HepG2 (cell line): ENCODE measurements at regions not wholly inside any gene's neighbourhood (a gene's known extent, or its start where the extent isn't known, plus 50 kb on each side); places are given as distances from the start of the nearest gene placed in this dataset.
A peak's percentile ranks its signal among the peaks of the same experiment; 100 is the strongest.

Source experiments
- CENPT ChIP-seq: sonication (generic); formaldehyde crosslinking; IDR thresholded peaks from 2 replicates; pipeline ENCODE4 v1.8.0; 2022; ENCODE audit warnings: low read depth, mild to moderate bottlenecking, moderate library complexity, missing genetic modification reagents
- CHD2 ChIP-seq: IDR thresholded peaks from 2 replicates; pipeline ENCODE4 v1.6.1; 2011; ENCODE audit warnings: low read depth, low read length, improper control_type of control experiment
- HNF4A ChIP-seq: sonication (generic); formaldehyde crosslinking; IDR thresholded peaks from 2 replicates; pipeline ENCODE4 v1.4.0; 2020; ENCODE audit warnings: missing genetic modification reagents
- JUN ChIP-seq: sonication (generic); formaldehyde crosslinking; IDR thresholded peaks from 2 replicates; pipeline ENCODE4 v1.4.0; 2020; ENCODE audit warnings: mild to moderate bottlenecking, missing genetic modification reagents
- ZFP36L2 ChIP-seq: sonication (generic); formaldehyde crosslinking; IDR thresholded peaks from 2 replicates; pipeline ENCODE4 v1.4.0; 2020; ENCODE audit warnings: missing genetic modification reagents
- ZNF746 ChIP-seq: sonication (generic); formaldehyde crosslinking; IDR thresholded peaks from 2 replicates; pipeline ENCODE4 v1.8.0; 2022; ENCODE audit warnings: mild to moderate bottlenecking, missing genetic modification reagents
- ZNF75D ChIP-seq: sonication (generic); formaldehyde crosslinking; IDR thresholded peaks from 2 replicates; pipeline ENCODE4 v1.8.1; 2023; ENCODE audit warnings: missing genetic modification reagents, mild to moderate bottlenecking, borderline replicate concordance
- ZNF883 ChIP-seq: sonication (generic); formaldehyde crosslinking; IDR thresholded peaks from 2 replicates; pipeline ENCODE4 v1.5.1; 2020; ENCODE audit warnings: mild to moderate bottlenecking, missing genetic modification reagents; ENCODE audit errors: not compliant biosample characterization
- TF ChIP-seq, protein P1 (sequence below): sonication (generic); formaldehyde crosslinking; IDR thresholded peaks from 2 replicates; pipeline ENCODE4 v1.4.0; 2020; ENCODE audit warnings: missing genetic modification reagents
- TF ChIP-seq, protein P2 (sequence below): IDR thresholded peaks from 2 replicates; pipeline ENCODE4 v1.6.1; 2012; ENCODE audit warnings: low read length, improper control_type of control experiment
- TF ChIP-seq, protein P3 (sequence below): IDR thresholded peaks from 2 replicates; pipeline ENCODE4 v1.6.1; 2016; ENCODE audit warnings: missing compliant biosample characterization, missing genetic modification reagents, borderline replicate concordance
- TF ChIP-seq, protein P4 (sequence below): sonication (generic); formaldehyde crosslinking; IDR thresholded peaks from 2 replicates; pipeline ENCODE4 v1.4.0; 2020; ENCODE audit warnings: mild to moderate bottlenecking, missing genetic modification reagents
- TF ChIP-seq, protein P5 (sequence below): sonication (generic); formaldehyde crosslinking; conservative IDR thresholded peaks from 2 replicates; pipeline ENCODE4 v1.4.0; 2020; ENCODE audit warnings: mild to moderate bottlenecking, missing genetic modification reagents, moderate library complexity

DNA sequence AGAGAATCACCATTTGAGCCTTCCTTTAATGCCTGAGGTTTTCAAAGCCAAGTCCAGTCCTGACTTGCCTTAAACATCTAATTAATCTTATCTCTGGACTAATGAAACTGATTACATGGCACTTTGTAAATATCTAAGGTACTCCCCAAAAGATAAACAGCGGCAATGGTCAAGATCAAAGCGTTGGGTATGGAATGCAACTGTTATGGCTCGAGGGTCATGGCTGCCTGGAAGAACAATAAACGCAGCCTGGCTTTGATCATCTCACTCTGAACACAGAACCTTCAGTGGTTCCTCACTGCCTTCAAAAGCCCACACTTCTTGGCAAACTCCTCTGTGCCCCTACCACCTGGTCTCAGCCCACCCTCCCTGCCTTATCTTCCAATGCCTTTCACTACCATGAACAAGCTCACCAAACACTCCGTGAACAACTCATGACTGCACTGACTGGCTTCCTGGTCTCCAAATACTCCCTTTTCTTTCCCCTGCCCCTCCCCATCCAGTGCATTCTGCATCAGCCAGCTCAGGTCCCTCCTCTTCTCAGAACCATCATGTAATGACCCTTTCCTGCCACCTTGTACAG lies 150.2 kb upstream of the NFE2L3 start (continued):
- TF ChIP-seq, protein P1, sequence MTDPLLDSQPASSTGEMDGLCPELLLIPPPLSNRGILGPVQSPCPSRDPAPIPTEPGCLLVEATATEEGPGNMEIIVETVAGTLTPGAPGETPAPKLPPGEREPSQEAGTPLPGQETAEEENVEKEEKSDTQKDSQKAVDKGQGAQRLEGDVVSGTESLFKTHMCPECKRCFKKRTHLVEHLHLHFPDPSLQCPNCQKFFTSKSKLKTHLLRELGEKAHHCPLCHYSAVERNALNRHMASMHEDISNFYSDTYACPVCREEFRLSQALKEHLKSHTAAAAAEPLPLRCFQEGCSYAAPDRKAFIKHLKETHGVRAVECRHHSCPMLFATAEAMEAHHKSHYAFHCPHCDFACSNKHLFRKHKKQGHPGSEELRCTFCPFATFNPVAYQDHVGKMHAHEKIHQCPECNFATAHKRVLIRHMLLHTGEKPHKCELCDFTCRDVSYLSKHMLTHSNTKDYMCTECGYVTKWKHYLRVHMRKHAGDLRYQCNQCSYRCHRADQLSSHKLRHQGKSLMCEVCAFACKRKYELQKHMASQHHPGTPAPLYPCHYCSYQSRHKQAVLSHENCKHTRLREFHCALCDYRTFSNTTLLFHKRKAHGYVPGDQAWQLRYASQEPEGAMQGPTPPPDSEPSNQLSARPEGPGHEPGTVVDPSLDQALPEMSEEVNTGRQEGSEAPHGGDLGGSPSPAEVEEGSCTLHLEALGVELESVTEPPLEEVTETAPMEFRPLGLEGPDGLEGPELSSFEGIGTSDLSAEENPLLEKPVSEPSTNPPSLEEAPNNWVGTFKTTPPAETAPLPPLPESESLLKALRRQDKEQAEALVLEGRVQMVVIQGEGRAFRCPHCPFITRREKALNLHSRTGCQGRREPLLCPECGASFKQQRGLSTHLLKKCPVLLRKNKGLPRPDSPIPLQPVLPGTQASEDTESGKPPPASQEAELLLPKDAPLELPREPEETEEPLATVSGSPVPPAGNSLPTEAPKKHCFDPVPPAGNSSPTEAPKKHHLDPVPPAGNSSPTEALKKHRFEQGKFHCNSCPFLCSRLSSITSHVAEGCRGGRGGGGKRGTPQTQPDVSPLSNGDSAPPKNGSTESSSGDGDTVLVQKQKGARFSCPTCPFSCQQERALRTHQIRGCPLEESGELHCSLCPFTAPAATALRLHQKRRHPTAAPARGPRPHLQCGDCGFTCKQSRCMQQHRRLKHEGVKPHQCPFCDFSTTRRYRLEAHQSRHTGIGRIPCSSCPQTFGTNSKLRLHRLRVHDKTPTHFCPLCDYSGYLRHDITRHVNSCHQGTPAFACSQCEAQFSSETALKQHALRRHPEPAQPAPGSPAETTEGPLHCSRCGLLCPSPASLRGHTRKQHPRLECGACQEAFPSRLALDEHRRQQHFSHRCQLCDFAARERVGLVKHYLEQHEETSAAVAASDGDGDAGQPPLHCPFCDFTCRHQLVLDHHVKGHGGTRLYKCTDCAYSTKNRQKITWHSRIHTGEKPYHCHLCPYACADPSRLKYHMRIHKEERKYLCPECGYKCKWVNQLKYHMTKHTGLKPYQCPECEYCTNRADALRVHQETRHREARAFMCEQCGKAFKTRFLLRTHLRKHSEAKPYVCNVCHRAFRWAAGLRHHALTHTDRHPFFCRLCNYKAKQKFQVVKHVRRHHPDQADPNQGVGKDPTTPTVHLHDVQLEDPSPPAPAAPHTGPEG: no peak
- TF ChIP-seq CENPT (no peak), CHD2 (no peak), ZNF75D (CRISPR knock-in tag) (no peak), ZFP36L2 (CRISPR knock-in tag) (no peak), HNF4A (peak; percentile 67), ZNF746 (CRISPR knock-in tag) (peak; percentile 91; the same call in 1 of the 2 replicates), ZNF883 (no peak), JUN (no peak)
- TF ChIP-seq, protein P2, sequence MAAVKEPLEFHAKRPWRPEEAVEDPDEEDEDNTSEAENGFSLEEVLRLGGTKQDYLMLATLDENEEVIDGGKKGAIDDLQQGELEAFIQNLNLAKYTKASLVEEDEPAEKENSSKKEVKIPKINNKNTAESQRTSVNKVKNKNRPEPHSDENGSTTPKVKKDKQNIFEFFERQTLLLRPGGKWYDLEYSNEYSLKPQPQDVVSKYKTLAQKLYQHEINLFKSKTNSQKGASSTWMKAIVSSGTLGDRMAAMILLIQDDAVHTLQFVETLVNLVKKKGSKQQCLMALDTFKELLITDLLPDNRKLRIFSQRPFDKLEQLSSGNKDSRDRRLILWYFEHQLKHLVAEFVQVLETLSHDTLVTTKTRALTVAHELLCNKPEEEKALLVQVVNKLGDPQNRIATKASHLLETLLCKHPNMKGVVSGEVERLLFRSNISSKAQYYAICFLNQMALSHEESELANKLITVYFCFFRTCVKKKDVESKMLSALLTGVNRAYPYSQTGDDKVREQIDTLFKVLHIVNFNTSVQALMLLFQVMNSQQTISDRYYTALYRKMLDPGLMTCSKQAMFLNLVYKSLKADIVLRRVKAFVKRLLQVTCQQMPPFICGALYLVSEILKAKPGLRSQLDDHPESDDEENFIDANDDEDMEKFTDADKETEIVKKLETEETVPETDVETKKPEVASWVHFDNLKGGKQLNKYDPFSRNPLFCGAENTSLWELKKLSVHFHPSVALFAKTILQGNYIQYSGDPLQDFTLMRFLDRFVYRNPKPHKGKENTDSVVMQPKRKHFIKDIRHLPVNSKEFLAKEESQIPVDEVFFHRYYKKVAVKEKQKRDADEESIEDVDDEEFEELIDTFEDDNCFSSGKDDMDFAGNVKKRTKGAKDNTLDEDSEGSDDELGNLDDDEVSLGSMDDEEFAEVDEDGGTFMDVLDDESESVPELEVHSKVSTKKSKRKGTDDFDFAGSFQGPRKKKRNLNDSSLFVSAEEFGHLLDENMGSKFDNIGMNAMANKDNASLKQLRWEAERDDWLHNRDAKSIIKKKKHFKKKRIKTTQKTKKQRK: no peak
- TF ChIP-seq, protein P3, sequence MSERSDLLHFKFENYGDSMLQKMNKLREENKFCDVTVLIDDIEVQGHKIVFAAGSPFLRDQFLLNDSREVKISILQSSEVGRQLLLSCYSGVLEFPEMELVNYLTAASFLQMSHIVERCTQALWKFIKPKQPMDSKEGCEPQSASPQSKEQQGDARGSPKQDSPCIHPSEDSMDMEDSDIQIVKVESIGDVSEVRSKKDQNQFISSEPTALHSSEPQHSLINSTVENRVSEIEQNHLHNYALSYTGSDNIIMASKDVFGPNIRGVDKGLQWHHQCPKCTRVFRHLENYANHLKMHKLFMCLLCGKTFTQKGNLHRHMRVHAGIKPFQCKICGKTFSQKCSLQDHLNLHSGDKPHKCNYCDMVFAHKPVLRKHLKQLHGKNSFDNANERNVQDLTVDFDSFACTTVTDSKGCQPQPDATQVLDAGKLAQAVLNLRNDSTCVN (CRISPR knock-in tag): no peak
- TF ChIP-seq, protein P4, sequence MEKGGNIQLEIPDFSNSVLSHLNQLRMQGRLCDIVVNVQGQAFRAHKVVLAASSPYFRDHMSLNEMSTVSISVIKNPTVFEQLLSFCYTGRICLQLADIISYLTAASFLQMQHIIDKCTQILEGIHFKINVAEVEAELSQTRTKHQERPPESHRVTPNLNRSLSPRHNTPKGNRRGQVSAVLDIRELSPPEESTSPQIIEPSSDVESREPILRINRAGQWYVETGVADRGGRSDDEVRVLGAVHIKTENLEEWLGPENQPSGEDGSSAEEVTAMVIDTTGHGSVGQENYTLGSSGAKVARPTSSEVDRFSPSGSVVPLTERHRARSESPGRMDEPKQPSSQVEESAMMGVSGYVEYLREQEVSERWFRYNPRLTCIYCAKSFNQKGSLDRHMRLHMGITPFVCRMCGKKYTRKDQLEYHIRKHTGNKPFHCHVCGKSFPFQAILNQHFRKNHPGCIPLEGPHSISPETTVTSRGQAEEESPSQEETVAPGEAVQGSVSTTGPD (CRISPR knock-in tag): peak; percentile 94
- TF ChIP-seq, protein P5, sequence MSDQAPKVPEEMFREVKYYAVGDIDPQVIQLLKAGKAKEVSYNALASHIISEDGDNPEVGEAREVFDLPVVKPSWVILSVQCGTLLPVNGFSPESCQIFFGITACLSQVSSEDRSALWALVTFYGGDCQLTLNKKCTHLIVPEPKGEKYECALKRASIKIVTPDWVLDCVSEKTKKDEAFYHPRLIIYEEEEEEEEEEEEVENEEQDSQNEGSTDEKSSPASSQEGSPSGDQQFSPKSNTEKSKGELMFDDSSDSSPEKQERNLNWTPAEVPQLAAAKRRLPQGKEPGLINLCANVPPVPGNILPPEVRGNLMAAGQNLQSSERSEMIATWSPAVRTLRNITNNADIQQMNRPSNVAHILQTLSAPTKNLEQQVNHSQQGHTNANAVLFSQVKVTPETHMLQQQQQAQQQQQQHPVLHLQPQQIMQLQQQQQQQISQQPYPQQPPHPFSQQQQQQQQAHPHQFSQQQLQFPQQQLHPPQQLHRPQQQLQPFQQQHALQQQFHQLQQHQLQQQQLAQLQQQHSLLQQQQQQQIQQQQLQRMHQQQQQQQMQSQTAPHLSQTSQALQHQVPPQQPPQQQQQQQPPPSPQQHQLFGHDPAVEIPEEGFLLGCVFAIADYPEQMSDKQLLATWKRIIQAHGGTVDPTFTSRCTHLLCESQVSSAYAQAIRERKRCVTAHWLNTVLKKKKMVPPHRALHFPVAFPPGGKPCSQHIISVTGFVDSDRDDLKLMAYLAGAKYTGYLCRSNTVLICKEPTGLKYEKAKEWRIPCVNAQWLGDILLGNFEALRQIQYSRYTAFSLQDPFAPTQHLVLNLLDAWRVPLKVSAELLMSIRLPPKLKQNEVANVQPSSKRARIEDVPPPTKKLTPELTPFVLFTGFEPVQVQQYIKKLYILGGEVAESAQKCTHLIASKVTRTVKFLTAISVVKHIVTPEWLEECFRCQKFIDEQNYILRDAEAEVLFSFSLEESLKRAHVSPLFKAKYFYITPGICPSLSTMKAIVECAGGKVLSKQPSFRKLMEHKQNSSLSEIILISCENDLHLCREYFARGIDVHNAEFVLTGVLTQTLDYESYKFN (CRISPR knock-in tag): peak; percentile 72
